ENCODE measurements at regions not wholly inside any gene's neighbourhood (a gene's known extent, or its start where the extent isn't known, plus 50 kb on each side); places are given as distances from the start of the nearest gene placed in this dataset.

- no peak for DNase-seq
These were observed 236.0 kb downstream of the UTP18 start for GRCh38 chr17:51496378-51496777.

- DNase-seq, result no peak
These were observed 239.6 kb downstream of the UTP18 start for GRCh38 chr17:51499897-51500296.

- DNase-seq, result no peak
These were observed 240.1 kb downstream of the UTP18 start for GRCh38 chr17:51500454-51500853.

- no peak for DNase-seq
These were observed 245.1 kb downstream of the UTP18 start for GRCh38 chr17:51505450-51505849.

- no peak for DNase-seq
These were observed 247.1 kb downstream of the UTP18 start for GRCh38 chr17:51507444-51507843.

- no peak for DNase-seq
These were observed 247.7 kb downstream of the UTP18 start for GRCh38 chr17:51508048-51508447.

GRCh38 chr17:51510940-51511339, 250.6 kb downstream of the UTP18 start:
- no peak for DNase-seq

- no peak for DNase-seq
These were observed 252.0 kb downstream of the UTP18 start for GRCh38 chr17:51512220-51512907.

GRCh38 chr17:51516924-51517323, 256.6 kb downstream of the UTP18 start:
- no peak for DNase-seq

GRCh38 chr17:51524524-51524923, 264.2 kb downstream of the UTP18 start:
- DNase-seq, result no peak

- DNase-seq, result no peak
These were observed 266.2 kb downstream of the UTP18 start for GRCh38 chr17:51526507-51526906.

GRCh38 chr17:51527225-51527982, 267.1 kb downstream of the UTP18 start:
- no peak for DNase-seq

- no peak for DNase-seq
These were observed 267.8 kb downstream of the UTP18 start for GRCh38 chr17:51528111-51528510.

- no peak for DNase-seq
These were observed 272.9 kb downstream of the UTP18 start for GRCh38 chr17:51533219-51533618.

- DNase-seq, result no peak
These were observed 273.5 kb downstream of the UTP18 start for GRCh38 chr17:51533821-51534220.

- no peak for DNase-seq
These were observed 276.3 kb downstream of the UTP18 start for GRCh38 chr17:51536627-51537026.

GRCh38 chr17:51537996-51538550, 277.7 kb downstream of the UTP18 start:
- no peak for DNase-seq

- peak; percentile 47 for DNase-seq
These were observed 279.8 kb downstream of the UTP18 start for GRCh38 chr17:51540151-51540550.

GRCh38 chr17:51541215-51541614, 280.9 kb downstream of the UTP18 start:
- DNase-seq, result no peak

GRCh38 chr17:51546114-51546513, 285.8 kb downstream of the UTP18 start:
- DNase-seq, result no peak

- no peak for DNase-seq
These were observed 287.8 kb downstream of the UTP18 start for GRCh38 chr17:51548125-51548524.

- no peak for DNase-seq
These were observed 294.8 kb downstream of the UTP18 start for GRCh38 chr17:51555153-51555552.

GRCh38 chr17:51559778-51560177, 299.4 kb downstream of the UTP18 start:
- no peak for DNase-seq

GRCh38 chr17:51560398-51560797, 300.1 kb downstream of the UTP18 start:
- no peak for DNase-seq

Data from hematopoietic multipotent progenitor cell treated with erythropoietin and hydrocortisone succinate and interleukin-3 and kit ligand, for 4 days (in vitro differentiated cells).